ENCODE measurements at regions not wholly inside any gene's neighbourhood (a gene's known extent, or its start where the extent isn't known, plus 50 kb on each side); places are given as distances from the start of the nearest gene placed in this dataset.

DNA sequence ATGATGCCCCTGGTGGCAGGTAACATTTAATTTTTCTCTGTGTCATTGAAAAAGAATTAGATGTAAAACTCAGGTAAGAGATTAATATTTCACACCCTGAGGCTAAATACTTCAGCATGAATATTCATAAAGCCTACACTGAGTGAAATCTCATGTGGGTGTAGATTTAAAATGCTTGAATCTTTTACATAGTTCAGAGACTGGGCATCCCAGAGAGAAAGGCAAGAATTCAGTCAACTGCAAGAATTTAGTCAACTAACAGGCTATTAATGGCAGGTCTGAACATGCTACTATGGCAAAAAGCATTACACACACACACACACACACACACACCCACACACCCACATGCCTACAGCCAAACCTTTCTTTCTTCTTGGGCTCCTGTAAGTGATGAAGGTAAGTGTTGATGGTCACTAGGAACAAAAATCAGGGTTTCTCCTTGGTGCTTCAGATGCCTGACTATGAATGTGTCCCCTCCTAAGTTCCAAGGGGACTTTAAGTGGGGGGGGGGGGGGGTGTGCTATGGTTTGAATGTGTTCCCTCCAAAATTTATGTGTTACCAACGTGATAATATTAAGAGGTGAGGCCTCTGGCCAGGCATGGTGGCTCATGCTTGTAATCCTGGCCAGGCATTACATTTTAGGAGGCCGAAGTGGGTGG lies 63.7 kb upstream of the PSMD7 start:
- ATAC-seq = no peak
- 64 to 79% (median 76%) methylated on average over 2 of the region's 2 CpGs for WGBS, 4 donors
- no peak for TF ChIP-seq POLR2A (IDR thresholded peaks at IDR 0.05)
- TF ChIP-seq, protein P1, sequence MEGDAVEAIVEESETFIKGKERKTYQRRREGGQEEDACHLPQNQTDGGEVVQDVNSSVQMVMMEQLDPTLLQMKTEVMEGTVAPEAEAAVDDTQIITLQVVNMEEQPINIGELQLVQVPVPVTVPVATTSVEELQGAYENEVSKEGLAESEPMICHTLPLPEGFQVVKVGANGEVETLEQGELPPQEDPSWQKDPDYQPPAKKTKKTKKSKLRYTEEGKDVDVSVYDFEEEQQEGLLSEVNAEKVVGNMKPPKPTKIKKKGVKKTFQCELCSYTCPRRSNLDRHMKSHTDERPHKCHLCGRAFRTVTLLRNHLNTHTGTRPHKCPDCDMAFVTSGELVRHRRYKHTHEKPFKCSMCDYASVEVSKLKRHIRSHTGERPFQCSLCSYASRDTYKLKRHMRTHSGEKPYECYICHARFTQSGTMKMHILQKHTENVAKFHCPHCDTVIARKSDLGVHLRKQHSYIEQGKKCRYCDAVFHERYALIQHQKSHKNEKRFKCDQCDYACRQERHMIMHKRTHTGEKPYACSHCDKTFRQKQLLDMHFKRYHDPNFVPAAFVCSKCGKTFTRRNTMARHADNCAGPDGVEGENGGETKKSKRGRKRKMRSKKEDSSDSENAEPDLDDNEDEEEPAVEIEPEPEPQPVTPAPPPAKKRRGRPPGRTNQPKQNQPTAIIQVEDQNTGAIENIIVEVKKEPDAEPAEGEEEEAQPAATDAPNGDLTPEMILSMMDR (IDR thresholded peaks at IDR 0.05) = no peak
- H3K9me3 ChIP-seq = no peaks in the 10 kb centered on the region
- DNase-seq = no peak
- H3K27me3 ChIP-seq = peaks cover 0 to 7% (median 0%) of the 10 kb centered on the region in 9 donors
- no peaks in the 10 kb centered on the region for H3K36me3 ChIP-seq
- no peak overlapping the region for H3K4me3 ChIP-seq
- H3K4me1 ChIP-seq = no peaks in the 10 kb centered on the region
- intact Hi-C loops (cut with DNase I) = no loop called here
- H3K27ac ChIP-seq = no peak overlapping the region

DNA sequence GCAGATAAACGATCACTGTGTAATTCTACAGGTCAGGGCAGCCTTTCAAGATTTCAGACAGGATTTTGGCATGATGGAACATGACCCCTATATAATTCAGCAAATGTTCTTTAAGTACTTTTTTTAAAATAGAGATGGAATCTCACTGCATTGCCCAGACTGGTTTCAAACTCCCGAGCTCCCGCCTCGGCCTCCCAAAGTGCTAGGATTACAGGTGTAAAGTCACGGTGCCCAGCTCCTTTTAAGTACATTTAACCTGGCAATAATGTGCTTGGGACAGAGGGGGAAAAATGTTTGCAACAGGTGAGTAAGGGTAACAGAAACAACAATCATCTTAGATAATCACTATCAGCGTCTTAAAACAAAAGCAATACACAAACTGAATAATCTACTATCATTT lies 66.5 kb upstream of the PSMD7 start:
- no peak for TF ChIP-seq POLR2A (IDR thresholded peaks at IDR 0.05)
- TF ChIP-seq, protein P1 (IDR thresholded peaks at IDR 0.05) = no peak
- H3K4me1 ChIP-seq = peaks cover 0 to 4% (median 0%) of the 10 kb centered on the region in 12 donors
- WGBS, 4 donors = 80 to 87% (median 86%) methylated on average over 6 of the region's 6 CpGs
- intact Hi-C loops (cut with DNase I) = no loop called here
- H3K36me3 ChIP-seq = no peaks in the 10 kb centered on the region
- ATAC-seq = no peak
- peaks cover 0 to 7% (median 0%) of the 10 kb centered on the region in 9 donors for H3K27me3 ChIP-seq
- no peak overlapping the region for H3K27ac ChIP-seq
- H3K4me3 ChIP-seq = no peak overlapping the region
- no peak for DNase-seq
- H3K9me3 ChIP-seq = no peaks in the 10 kb centered on the region

DNA sequence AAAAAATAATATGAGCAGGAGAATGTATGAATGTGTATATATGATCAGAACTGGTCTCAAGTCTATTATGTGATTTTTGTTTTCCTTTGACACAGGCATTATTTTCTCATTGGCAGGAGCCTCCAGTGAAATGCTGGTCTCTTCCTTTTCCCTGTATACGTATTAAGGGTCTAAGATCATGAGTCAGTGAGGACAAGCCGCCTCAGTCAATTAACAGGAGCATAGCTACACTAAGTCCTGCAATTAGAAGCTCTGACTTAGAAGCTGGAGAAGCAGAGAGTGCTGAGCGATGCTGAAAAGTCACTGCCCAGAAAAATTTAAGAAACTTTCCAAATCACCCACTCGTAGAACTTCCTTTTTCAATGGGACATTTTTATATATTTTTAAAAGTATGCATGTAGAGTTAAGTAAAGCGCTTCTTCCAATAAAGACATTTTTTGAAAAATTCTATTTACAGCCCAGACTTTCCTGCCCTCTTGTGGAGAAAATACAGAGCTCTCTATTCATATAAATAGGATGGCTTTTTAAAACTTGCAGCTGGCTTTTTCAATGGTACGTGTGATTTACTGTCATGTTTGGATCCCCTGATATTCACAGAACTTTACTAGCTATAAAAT lies 70.2 kb upstream of the PSMD7 start:
- intact Hi-C loops (cut with DNase I) = loop anchor here in 1 of 10 donors (10.0 kb wide), 1 partner anchor 152 kb away; no protein-coding TSS in a partner anchor
- ATAC-seq = no peak
- WGBS, 4 donors = 34 to 41% (median 36%) methylated on average over 6 of the region's 6 CpGs

More for the DNA sequence above, 70.2 kb upstream of the PSMD7 start:
- H3K36me3 ChIP-seq = no peaks in the 10 kb centered on the region
- peaks cover 0 to 8% (median 0%) of the 10 kb centered on the region in 12 donors for H3K4me1 ChIP-seq
- H3K4me3 ChIP-seq = no peak overlapping the region
- TF ChIP-seq, protein P1 (IDR thresholded peaks at IDR 0.05) = peak; percentile 20 to 62 (median 40)
- TF ChIP-seq POLR2A (IDR thresholded peaks at IDR 0.05) = no peak
- no peak for DNase-seq
- H3K27me3 ChIP-seq = peaks cover 0 to 7% (median 0%) of the 10 kb centered on the region in 9 donors
- no peak overlapping the region for H3K27ac ChIP-seq
- no peaks in the 10 kb centered on the region for H3K9me3 ChIP-seq
